ENCODE measurements at regions not wholly inside any gene's neighbourhood (a gene's known extent, or its start where the extent isn't known, plus 50 kb on each side); places are given as distances from the start of the nearest gene placed in this dataset.

DNA sequence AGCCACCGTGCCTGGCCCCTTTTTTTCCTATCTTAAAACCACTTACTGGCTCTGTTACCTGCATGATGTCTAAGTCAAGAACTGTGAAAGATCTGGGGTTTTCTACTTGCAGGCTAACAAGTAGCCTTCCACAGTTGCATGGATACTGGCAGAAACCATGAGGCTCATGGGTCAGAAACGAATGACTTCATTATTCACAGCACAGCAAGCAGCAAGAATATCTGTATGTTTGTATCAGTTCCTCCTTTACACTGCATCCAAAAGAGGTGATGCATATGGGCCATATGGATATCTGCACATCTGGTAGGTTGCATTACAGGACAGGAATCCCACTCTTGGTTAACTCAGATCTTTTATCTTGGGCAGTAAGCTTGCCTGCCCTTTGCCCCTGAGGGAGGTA is 154.9 kb upstream of the NUDT6 start:
- H3K4me1 ChIP-seq, result no peaks in the 10 kb centered on the region
- H3K4me3 ChIP-seq (ENCODE audit: low read depth, low read length), result no peak overlapping the region
- H3K79me2 ChIP-seq, result no peaks in the 10 kb centered on the region
- H3K4me2 ChIP-seq (ENCODE audit: low read length), result no peak overlapping the region
- no peaks in the 10 kb centered on the region for H3K36me3 ChIP-seq (ENCODE audit: control insufficient read depth, insufficient read depth, low read length)
- no peak overlapping the region for H2AFZ ChIP-seq
- H3K27me3 ChIP-seq (ENCODE audit: control insufficient read depth, insufficient read depth, low read length), result no peaks in the 10 kb centered on the region
- H3K9ac ChIP-seq, result no peak overlapping the region
- H3K9me3 ChIP-seq (ENCODE audit: control insufficient read depth, low read length), result no peaks in the 10 kb centered on the region
- TF ChIP-seq CTCF (IDR thresholded peaks at IDR 0.05), result no peak
- H3K27ac ChIP-seq, result no peak overlapping the region

- H3K4me3 ChIP-seq (ENCODE audit: low read depth, low read length), result no peak overlapping the region
- no peaks in the 10 kb centered on the region for H3K79me2 ChIP-seq
- no peaks in the 10 kb centered on the region for H3K9me3 ChIP-seq (ENCODE audit: control insufficient read depth, low read length)
- no peak overlapping the region for H3K4me2 ChIP-seq (ENCODE audit: low read length)
- no peaks in the 10 kb centered on the region for H3K36me3 ChIP-seq (ENCODE audit: control insufficient read depth, insufficient read depth, low read length)
- H3K4me1 ChIP-seq, result no peaks in the 10 kb centered on the region
- no peak for TF ChIP-seq CTCF (IDR thresholded peaks at IDR 0.05)
- H3K9ac ChIP-seq, result no peak overlapping the region
- no peak overlapping the region for H3K27ac ChIP-seq
- H3K27me3 ChIP-seq (ENCODE audit: control insufficient read depth, insufficient read depth, low read length), result no peaks in the 10 kb centered on the region
- H2AFZ ChIP-seq, result no peak overlapping the region
These were observed 159.6 kb upstream of the NUDT6 start for GRCh38 chr4:123081971-123082370.

DNA sequence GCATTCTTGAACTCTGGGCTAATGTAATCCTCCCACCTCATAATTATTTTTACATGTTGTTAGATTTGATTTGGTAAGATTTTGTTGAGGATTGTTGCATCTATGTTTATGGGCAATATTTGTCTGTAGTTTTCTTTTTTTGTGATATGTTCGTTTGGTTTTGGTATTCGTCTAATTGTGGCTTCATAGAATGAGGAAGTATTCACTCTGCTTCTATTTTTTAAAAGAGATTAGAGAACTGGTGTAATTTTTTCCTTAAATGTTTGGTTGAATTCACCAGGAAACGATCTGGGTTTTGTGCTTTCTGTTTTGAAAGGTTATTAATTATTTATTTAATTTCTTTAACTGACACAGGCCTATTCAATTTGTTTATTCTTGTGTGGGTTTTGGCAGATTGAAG is 161.2 kb upstream of the NUDT6 start:
- Histone ChIP-seq H3K79me2 (no peaks in the 10 kb centered on the region), H3K4me3 (ENCODE audit: low read depth, low read length) (no peak overlapping the region), H3K4me1 (no peaks in the 10 kb centered on the region), H3K9ac (no peak overlapping the region), H3K36me3 (ENCODE audit: control insufficient read depth, insufficient read depth, low read length) (no peaks in the 10 kb centered on the region), H3K4me2 (ENCODE audit: low read length) (no peak overlapping the region), H3K27me3 (ENCODE audit: control insufficient read depth, insufficient read depth, low read length) (no peaks in the 10 kb centered on the region), H3K27ac (no peak overlapping the region), H3K9me3 (ENCODE audit: control insufficient read depth, low read length) (no peaks in the 10 kb centered on the region), H2AFZ (no peak overlapping the region)
- no peak for TF ChIP-seq CTCF (IDR thresholded peaks at IDR 0.05)

DNA sequence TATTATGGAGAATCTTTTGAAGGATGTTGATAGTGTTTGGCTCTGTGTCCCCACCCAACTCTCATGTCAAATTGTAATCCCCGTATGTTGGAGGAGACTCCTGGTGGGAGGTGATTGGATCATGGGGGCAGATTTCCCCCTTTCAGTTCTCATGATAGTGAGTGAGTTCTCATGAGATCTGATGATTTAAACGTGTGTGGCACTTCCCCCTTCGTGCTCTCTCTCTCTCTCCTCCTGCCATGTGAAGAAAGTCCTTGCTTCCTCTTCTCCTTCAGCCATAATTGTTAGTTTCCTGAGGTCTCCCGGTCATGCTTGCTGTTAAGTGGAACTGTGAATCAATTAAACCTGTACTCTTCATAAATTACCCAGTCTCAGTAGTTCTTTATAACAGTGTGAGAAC is 166.1 kb upstream of the NUDT6 start:
- H3K36me3 ChIP-seq (ENCODE audit: control insufficient read depth, insufficient read depth, low read length), result no peaks in the 10 kb centered on the region
- no peak overlapping the region for H3K9ac ChIP-seq
- H3K4me3 ChIP-seq (ENCODE audit: low read depth, low read length), result no peak overlapping the region
- no peaks in the 10 kb centered on the region for H3K4me1 ChIP-seq
- no peak for TF ChIP-seq CTCF (IDR thresholded peaks at IDR 0.05)
- no peak overlapping the region for H3K4me2 ChIP-seq (ENCODE audit: low read length)
- H2AFZ ChIP-seq, result no peak overlapping the region
- no peaks in the 10 kb centered on the region for H3K27me3 ChIP-seq (ENCODE audit: control insufficient read depth, insufficient read depth, low read length)
- H3K79me2 ChIP-seq, result no peaks in the 10 kb centered on the region
- no peaks in the 10 kb centered on the region for H3K9me3 ChIP-seq (ENCODE audit: control insufficient read depth, low read length)
- H3K27ac ChIP-seq, result no peak overlapping the region

- Histone ChIP-seq H3K9ac (no peak overlapping the region), H3K79me2 (no peaks in the 10 kb centered on the region), H3K4me1 (no peaks in the 10 kb centered on the region), H3K27me3 (ENCODE audit: control insufficient read depth, insufficient read depth, low read length) (no peaks in the 10 kb centered on the region), H3K4me3 (ENCODE audit: low read depth, low read length) (no peak overlapping the region), H3K4me2 (ENCODE audit: low read length) (no peak overlapping the region), H3K27ac (no peak overlapping the region), H3K9me3 (ENCODE audit: control insufficient read depth, low read length) (no peaks in the 10 kb centered on the region), H3K36me3 (ENCODE audit: control insufficient read depth, insufficient read depth, low read length) (no peaks in the 10 kb centered on the region), H2AFZ (no peak overlapping the region)
- TF ChIP-seq CTCF (IDR thresholded peaks at IDR 0.05), result no peak
These were observed 168.5 kb upstream of the NUDT6 start for GRCh38 chr4:123090886-123091285.
